Mesendoderm (in vitro differentiated cells): ENCODE measurements at regions not wholly inside any gene's neighbourhood (a gene's known extent, or its start where the extent isn't known, plus 50 kb on each side); places are given as distances from the start of the nearest gene placed in this dataset.

Source experiments
- DNase-seq: peaks from one replicate; pipeline ENCODE4 v3.0.0; 2013
- H2AK5ac ChIP-seq: 2 replicates; pipeline ENCODE4 v1.6.1; 2013; ENCODE audit warnings: low read length, inconsistent platforms
- H2BK120ac ChIP-seq: 2 replicates; pipeline ENCODE4 v1.6.1; 2013; ENCODE audit warnings: low read depth, mild to moderate bottlenecking, low read length, moderate library complexity, mixed read lengths
- H2BK15ac ChIP-seq: replicated peaks from 2 replicates; pipeline ENCODE4 v1.6.1; 2013; ENCODE audit warnings: low read depth, mild to moderate bottlenecking, moderate library complexity
- H2BK5ac ChIP-seq: 2 replicates; pipeline ENCODE4 v1.6.1; 2013; ENCODE audit warnings: low read length, inconsistent platforms
- H3K18ac ChIP-seq: 2 replicates; pipeline ENCODE4 v1.6.1; 2013; ENCODE audit warnings: mild to moderate bottlenecking, low read length, mixed read lengths
- H3K23ac ChIP-seq: one replicate; pipeline ENCODE4 v1.6.1; 2013; ENCODE audit warnings: low read length
- H3K27ac ChIP-seq: 2 replicates; pipeline ENCODE4 v1.5.1; 2013; ENCODE audit warnings: low read depth, mild to moderate bottlenecking, inconsistent platforms, low read length, moderate library complexity
- H3K27me3 ChIP-seq: 2 replicates; pipeline ENCODE4 v1.6.1; 2013; ENCODE audit warnings: low read length, control low read depth, mild to moderate bottlenecking, inconsistent platforms; ENCODE audit not compliant: insufficient read depth, poor library complexity
- H3K36me3 ChIP-seq: 2 replicates; pipeline ENCODE4 v1.6.1; 2013; ENCODE audit warnings: low read length, inconsistent platforms; ENCODE audit not compliant: control insufficient read depth, insufficient read depth
- H3K4ac ChIP-seq: one replicate; pipeline ENCODE4 v1.6.1; 2013; ENCODE audit warnings: low read depth, mild to moderate bottlenecking, low read length, moderate library complexity
- H3K4me1 ChIP-seq: 2 replicates; pipeline ENCODE4 v1.6.1; 2013; ENCODE audit warnings: low read depth, low read length, inconsistent platforms; ENCODE audit not compliant: control insufficient read depth
- H3K4me2 ChIP-seq: 2 replicates; pipeline ENCODE4 v1.6.1; 2013; ENCODE audit warnings: low read length
- H3K4me3 ChIP-seq: 2 replicates; pipeline ENCODE4 v1.5.1; 2013; ENCODE audit warnings: mild to moderate bottlenecking, low read length
- H3K56ac ChIP-seq: one replicate; pipeline ENCODE4 v1.6.1; 2013; ENCODE audit warnings: low read length
- H3K79me1 ChIP-seq: 2 replicates; pipeline ENCODE4 v1.6.1; 2013; ENCODE audit warnings: low read length, inconsistent platforms
- H3K79me2 ChIP-seq: 2 replicates; pipeline ENCODE4 v1.6.1; 2013; ENCODE audit warnings: mild to moderate bottlenecking, low read length; ENCODE audit not compliant: control insufficient read depth, insufficient read depth
- H3K9ac ChIP-seq: 2 replicates; pipeline ENCODE4 v1.6.1; 2013; ENCODE audit warnings: low read length, inconsistent platforms
- H4K5ac ChIP-seq: one replicate; pipeline ENCODE4 v1.6.1; 2013; ENCODE audit warnings: low read length
- H4K8ac ChIP-seq: one replicate; pipeline ENCODE4 v1.6.1; 2013; ENCODE audit warnings: low read depth, mild to moderate bottlenecking, control low read depth, low read length, moderate library complexity
- WGBS: extraction: QIAGEN DNeasy Blood & Tissue Kit; methylation state at CpG from one replicate; pipeline ENCODE4 v1.1.7; 2013; ENCODE audit warnings: low lambda C conversion rate, missing lambda C conversion rate; ENCODE audit not compliant: insufficient coverage; ENCODE audit errors: extremely low coverage; 5-methylcytosine and 5-hydroxymethylcytosine counted together

DNA sequence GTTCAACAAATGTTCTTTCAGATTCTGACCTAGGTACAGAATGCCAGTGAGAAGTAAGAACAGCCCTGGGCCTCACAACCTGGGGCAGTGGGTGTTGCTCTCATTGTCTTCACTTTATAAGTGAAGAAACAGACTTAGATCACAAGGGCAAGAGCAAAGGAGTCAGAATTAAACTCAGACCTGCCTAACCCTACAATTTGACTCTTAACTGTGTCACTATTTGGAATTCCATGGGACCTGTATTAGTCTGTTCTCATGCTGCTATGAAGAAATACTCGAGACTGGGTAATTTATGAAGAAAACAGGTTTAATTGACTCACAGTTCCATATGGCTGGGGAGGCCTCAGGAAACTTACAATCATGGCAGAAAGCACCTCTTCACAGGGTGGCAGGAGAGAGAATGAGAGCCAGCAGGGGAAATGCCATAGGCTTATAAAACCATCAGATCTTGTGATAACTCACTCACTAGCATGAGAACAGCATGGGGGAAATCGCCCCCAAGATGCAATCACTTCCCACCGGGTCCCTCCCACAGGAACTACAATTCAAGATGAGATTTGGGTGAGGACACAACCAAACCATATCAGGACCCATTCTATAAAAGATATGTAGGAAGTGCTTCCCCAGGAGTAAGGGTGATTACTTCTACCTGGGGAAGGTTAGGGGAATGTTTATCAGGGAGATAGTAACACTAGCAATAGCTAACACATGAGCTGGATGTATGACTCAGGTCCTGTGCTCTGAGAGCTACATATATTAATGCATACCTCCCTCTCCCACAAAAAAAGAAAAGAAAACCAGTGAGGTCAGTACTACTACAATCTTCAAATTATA is 270.1 kb downstream of the SOX9 start:
- Histone ChIP-seq H2BK120ac (no peak overlapping the region), H3K4me1 (no peaks in the 10 kb centered on the region), H3K4ac (no peak overlapping the region), H3K4me3 (no peak overlapping the region), H3K79me2 (no peaks in the 10 kb centered on the region), H3K79me1 (no peaks in the 10 kb centered on the region), H3K36me3 (no peaks in the 10 kb centered on the region), H3K56ac (no peak overlapping the region), H4K5ac (no peak overlapping the region), H2BK15ac (no peak overlapping the region), H2BK5ac (no peak overlapping the region), H2AK5ac (no peak overlapping the region), H3K9ac (no peak overlapping the region), H3K27ac (no peak overlapping the region), H3K27me3 (no peaks in the 10 kb centered on the region), H3K18ac (no peak overlapping the region), H4K8ac (no peak overlapping the region), H3K23ac (no peak overlapping the region), H3K4me2 (no peak overlapping the region)
- no CpG with 5 or more reads among the region's 3 CpGs for WGBS
- DNase-seq, result peak; percentile 48

DNA sequence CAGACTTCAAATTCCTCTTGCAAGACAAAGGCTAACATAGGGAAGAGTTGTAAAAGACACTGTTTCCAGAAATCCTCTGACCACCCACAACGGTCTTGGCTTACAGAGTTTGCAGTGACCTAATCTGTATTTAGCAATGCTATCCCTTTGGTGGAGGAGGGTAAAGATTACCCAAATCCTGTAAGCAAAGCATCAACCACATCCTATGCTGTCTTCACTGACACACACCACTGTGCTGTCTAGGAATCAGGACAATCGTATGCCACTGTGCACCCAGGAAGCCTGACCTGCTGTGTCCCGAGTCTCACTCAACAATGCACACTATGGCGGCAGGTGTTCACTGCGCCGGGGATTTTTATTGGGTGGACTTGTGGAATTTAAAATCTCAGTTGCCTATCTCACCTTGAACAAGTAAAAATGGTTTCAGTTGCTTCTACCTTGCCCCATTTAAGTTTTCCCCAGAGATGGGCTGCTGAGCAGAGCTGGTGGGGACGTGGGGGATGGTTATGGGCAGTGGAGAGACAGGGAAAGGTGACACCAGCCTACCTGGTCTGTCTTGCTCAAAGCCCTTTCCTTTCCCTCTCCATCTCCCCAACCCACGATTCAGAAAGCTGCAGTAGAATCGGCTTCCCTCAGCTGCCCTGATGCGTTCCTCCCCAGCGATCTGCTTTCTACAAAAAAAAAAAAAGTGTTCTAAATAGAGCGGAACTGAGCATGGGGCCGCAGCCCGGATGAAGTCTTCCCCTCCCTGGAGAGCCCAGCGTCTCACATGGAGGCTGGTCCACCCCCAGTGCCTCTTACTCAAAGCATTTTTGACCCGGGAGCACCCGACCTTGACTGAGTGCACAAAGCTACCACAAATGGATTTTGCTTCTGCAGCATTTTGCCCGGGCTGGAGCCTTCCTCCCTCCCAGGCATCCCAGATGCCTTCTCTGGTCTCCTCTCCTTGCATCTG is 271.5 kb downstream of the SOX9 start:
- Histone ChIP-seq H2BK15ac (no peak overlapping the region), H2AK5ac (no peak overlapping the region), H3K27me3 (no peaks in the 10 kb centered on the region), H3K27ac (no peak overlapping the region), H4K8ac (no peak overlapping the region), H2BK120ac (no peak overlapping the region), H3K4me3 (no peak overlapping the region), H4K5ac (no peak overlapping the region), H3K79me2 (no peaks in the 10 kb centered on the region), H2BK5ac (no peak overlapping the region), H3K9ac (no peak overlapping the region), H3K18ac (no peak overlapping the region), H3K4me1 (no peaks in the 10 kb centered on the region), H3K4ac (no peak overlapping the region), H3K4me2 (no peak overlapping the region), H3K56ac (no peak overlapping the region), H3K36me3 (no peaks in the 10 kb centered on the region), H3K23ac (no peak overlapping the region), H3K79me1 (no peaks in the 10 kb centered on the region)
- no peak for DNase-seq
- no CpG with 5 or more reads among the region's 18 CpGs for WGBS

DNA sequence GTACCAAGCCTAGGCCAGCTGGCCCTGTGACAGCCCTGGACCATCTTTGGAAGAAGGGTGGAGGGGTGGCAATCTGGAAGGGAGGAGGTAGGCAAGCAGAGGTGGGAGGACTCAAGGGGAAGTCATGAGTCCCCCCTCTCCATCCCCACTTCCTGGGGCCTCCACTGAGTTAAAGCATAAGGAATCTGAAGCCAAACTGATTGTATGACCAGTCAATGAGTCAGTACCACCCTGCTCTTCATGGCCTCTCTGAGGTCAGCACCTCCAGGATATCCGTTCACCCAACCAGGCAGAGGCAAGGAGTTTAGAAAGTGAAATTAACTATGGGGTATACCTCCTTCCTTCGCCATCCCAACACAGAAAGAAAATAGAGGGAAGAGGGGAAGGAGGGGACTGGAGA is 272.7 kb downstream of the SOX9 start:
- H2AK5ac ChIP-seq, result no peak overlapping the region
- no peaks in the 10 kb centered on the region for H3K79me2 ChIP-seq
- no peaks in the 10 kb centered on the region for H3K79me1 ChIP-seq
- no peak overlapping the region for H3K23ac ChIP-seq
- H3K27ac ChIP-seq, result no peak overlapping the region
- H3K18ac ChIP-seq, result no peak overlapping the region
- H3K4ac ChIP-seq, result no peak overlapping the region
- no peak overlapping the region for H3K4me3 ChIP-seq
- H2BK120ac ChIP-seq, result no peak overlapping the region
- no peak overlapping the region for H3K4me2 ChIP-seq
- no peaks in the 10 kb centered on the region for H3K4me1 ChIP-seq
- H3K9ac ChIP-seq, result no peak overlapping the region
- no peaks in the 10 kb centered on the region for H3K27me3 ChIP-seq
- no peak overlapping the region for H2BK15ac ChIP-seq
- no peak overlapping the region for H2BK5ac ChIP-seq
- no peak overlapping the region for H4K8ac ChIP-seq
- no CpG with 5 or more reads among the region's 2 CpGs for WGBS
- no peak for DNase-seq
- H4K5ac ChIP-seq, result no peak overlapping the region
- no peak overlapping the region for H3K56ac ChIP-seq
- no peaks in the 10 kb centered on the region for H3K36me3 ChIP-seq

DNA sequence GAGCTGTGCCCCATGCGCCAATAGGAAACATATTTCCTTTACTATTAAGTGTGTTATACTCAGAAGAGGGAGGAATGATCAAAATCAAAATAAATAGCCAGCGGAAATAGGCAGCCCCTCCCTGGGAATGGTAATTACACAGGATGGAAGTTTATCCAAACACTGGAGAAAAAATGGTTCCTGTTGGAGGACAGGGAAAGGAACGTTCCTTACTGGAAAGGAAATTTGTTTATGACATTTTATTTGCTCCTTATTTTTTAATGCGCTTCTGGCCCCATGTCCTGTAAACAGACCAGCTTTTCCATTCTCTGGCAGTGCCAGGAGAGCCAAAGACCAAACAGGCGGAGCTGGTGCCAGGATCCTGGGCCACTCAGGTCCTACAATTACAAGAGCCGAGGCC is 273.7 kb downstream of the SOX9 start:
- H3K4me3 ChIP-seq, result no peak overlapping the region
- H3K23ac ChIP-seq, result no peak overlapping the region
- H3K36me3 ChIP-seq, result no peaks in the 10 kb centered on the region
- no peaks in the 10 kb centered on the region for H3K79me2 ChIP-seq
- H2BK120ac ChIP-seq, result no peak overlapping the region
- H3K4me2 ChIP-seq, result no peak overlapping the region
- H2BK5ac ChIP-seq, result no peak overlapping the region
- H2BK15ac ChIP-seq, result no peak overlapping the region
- H4K5ac ChIP-seq, result no peak overlapping the region
- H3K79me1 ChIP-seq, result no peaks in the 10 kb centered on the region
- no peak overlapping the region for H3K56ac ChIP-seq
- H3K4me1 ChIP-seq, result no peaks in the 10 kb centered on the region
- DNase-seq, result no peak
- no peak overlapping the region for H4K8ac ChIP-seq
- no peaks in the 10 kb centered on the region for H3K27me3 ChIP-seq
- no peak overlapping the region for H3K4ac ChIP-seq
- H3K9ac ChIP-seq, result no peak overlapping the region
- no peak overlapping the region for H3K27ac ChIP-seq
- WGBS, result no CpG with 5 or more reads among the region's 6 CpGs
- H3K18ac ChIP-seq, result no peak overlapping the region
- H2AK5ac ChIP-seq, result no peak overlapping the region

DNA sequence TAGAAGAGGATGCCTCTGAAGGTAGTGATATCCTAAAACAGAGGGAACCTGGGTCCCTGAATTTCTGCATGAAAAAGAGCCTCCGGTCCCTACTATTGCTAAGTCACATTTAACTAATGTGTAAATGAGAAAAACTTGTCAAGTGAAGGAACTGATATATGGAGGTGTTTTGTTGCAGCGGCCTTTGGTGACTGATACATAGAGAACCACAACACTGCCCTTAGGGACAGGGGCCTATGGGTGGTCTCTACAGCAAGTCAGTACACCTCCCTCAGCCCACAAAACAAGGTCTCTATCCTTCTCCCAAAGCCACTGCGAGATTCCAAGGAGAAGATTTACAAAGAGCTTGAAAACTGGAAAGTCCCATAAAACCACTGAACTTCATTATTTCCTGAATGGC is 275.3 kb downstream of the SOX9 start:
- WGBS, result no CpG with 5 or more reads among the region's 3 CpGs
- no peak overlapping the region for H2AK5ac ChIP-seq

More for the DNA sequence above, 275.3 kb downstream of the SOX9 start:
- no peak overlapping the region for H3K18ac ChIP-seq
- H2BK5ac ChIP-seq, result no peak overlapping the region
- no peak overlapping the region for H3K4me2 ChIP-seq
- no peak overlapping the region for H3K4ac ChIP-seq
- H2BK15ac ChIP-seq, result no peak overlapping the region
- no peak overlapping the region for H4K8ac ChIP-seq
- no peaks in the 10 kb centered on the region for H3K4me1 ChIP-seq
- no peak overlapping the region for H3K27ac ChIP-seq
- H3K79me1 ChIP-seq, result no peaks in the 10 kb centered on the region
- no peaks in the 10 kb centered on the region for H3K36me3 ChIP-seq
- no peak overlapping the region for H2BK120ac ChIP-seq
- H3K23ac ChIP-seq, result no peak overlapping the region
- H3K56ac ChIP-seq, result no peak overlapping the region
- DNase-seq, result no peak
- no peaks in the 10 kb centered on the region for H3K79me2 ChIP-seq
- no peak overlapping the region for H3K9ac ChIP-seq
- no peak overlapping the region for H4K5ac ChIP-seq
- no peak overlapping the region for H3K4me3 ChIP-seq
- no peaks in the 10 kb centered on the region for H3K27me3 ChIP-seq
